Fibroblast of mammary gland (primary cell): ENCODE measurements at regions not wholly inside any gene's neighbourhood (a gene's known extent, or its start where the extent isn't known, plus 50 kb on each side); places are given as distances from the start of the nearest gene placed in this dataset.

Source experiments
- DNase-seq: peaks from one replicate; pipeline ENCODE4 v3.0.0-alpha.2; 2010; ENCODE audit warnings: low read depth
- H3K4me3 ChIP-seq: 2 replicates; pipeline ENCODE4 v1.5.1; 2011; ENCODE audit warnings: low read depth, mild to moderate bottlenecking, low read length, moderate library complexity; ENCODE audit not compliant: control insufficient read depth
- TF ChIP-seq, protein P1 (sequence below): conservative IDR thresholded peaks from 2 replicates; pipeline ENCODE4 v1.5.1; 2011; ENCODE audit warnings: low read depth, low read length, inconsistent platforms; ENCODE audit not compliant: control insufficient read depth, insufficient read depth

DNA sequence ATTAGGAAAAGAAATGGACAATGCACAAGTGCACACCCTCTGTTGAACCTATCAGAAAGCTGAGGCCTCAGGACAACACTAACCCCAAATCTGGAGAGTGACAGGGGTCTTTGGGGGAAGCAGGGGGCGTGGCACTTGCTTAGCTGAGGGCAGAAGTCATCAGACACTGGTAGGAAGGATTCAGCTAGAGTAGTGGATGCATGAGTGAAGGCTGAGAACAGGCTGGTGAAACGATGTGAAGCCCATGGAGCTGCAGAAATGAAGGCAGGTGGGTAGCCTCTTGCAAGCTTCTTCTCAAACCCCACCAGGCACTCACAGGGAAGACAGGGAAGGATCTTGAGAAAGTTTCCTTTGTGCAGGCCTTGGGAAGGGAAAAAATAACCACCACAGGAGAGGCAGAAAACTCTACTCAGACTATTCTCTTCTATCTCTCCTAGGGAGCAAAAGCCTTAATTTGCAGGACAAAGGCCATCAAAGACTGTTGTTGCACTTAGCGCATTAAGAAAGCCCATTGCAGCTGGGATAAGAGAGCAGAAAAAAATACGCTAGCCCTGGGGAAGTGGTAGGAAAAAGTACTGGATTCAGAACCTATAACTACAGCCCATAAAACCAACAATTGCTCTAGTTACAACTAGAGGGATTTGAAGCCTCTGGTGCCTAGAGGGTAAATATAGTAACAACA is 193.3 kb upstream of the ZNF536 start:
- TF ChIP-seq, protein P1, sequence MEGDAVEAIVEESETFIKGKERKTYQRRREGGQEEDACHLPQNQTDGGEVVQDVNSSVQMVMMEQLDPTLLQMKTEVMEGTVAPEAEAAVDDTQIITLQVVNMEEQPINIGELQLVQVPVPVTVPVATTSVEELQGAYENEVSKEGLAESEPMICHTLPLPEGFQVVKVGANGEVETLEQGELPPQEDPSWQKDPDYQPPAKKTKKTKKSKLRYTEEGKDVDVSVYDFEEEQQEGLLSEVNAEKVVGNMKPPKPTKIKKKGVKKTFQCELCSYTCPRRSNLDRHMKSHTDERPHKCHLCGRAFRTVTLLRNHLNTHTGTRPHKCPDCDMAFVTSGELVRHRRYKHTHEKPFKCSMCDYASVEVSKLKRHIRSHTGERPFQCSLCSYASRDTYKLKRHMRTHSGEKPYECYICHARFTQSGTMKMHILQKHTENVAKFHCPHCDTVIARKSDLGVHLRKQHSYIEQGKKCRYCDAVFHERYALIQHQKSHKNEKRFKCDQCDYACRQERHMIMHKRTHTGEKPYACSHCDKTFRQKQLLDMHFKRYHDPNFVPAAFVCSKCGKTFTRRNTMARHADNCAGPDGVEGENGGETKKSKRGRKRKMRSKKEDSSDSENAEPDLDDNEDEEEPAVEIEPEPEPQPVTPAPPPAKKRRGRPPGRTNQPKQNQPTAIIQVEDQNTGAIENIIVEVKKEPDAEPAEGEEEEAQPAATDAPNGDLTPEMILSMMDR = no peak
- no peak overlapping the region for H3K4me3 ChIP-seq
- no peak for DNase-seq

DNA sequence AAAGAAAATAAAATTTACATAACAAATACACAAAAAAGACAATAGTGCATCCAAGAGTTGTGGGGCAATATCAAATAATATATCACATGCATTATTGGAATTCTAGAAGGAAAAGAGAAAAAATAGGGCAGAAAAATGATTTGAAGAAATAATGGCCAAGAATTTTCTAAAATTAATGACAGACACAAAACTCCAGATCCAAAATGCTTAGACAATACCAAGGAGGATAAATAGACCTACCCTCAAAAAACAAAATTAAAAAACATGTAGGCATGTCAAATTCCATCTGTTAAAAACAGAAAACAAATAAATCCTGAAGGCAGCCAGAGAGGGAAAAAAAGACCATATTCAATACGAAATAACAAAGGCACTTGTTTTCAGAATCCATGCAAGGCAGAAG is 191.5 kb upstream of the ZNF536 start:
- H3K4me3 ChIP-seq = no peak overlapping the region
- no peak for DNase-seq
- TF ChIP-seq, protein P1 = no peak

DNA sequence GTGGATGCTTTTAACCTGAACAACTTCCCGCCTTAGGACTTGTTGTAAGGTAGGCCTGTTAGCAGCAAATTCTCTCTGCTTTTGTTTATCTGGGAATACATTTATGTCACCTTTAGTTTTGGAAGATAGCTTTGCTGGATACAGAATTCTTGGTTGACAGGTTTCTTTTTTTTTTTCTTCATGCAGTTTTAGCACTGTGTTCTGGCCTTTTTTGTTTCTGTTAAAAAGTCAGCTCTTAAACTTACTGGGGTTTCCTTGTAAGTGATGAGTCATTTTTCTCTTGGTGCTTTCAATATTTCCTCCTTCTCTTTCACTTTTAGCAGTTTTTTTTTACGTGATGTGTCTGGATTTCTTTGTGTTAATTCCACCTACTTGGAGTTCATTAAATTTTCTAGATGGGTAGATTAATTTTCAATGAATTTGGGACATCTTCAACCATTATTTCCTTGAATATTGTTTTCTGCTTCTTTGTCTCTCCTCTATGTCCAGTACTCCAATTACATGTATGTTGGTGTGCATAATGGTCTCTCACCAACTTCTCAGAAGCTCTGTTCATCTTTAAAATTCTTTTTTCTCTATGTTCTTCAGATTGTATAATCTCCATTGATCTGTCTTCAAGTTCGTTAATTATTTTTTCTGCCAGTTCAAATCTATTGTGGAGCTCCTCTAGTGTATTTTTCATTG is 188.2 kb upstream of the ZNF536 start:
- H3K4me3 ChIP-seq = no peak overlapping the region
- TF ChIP-seq, protein P1 = no peak
- no peak for DNase-seq

DNA sequence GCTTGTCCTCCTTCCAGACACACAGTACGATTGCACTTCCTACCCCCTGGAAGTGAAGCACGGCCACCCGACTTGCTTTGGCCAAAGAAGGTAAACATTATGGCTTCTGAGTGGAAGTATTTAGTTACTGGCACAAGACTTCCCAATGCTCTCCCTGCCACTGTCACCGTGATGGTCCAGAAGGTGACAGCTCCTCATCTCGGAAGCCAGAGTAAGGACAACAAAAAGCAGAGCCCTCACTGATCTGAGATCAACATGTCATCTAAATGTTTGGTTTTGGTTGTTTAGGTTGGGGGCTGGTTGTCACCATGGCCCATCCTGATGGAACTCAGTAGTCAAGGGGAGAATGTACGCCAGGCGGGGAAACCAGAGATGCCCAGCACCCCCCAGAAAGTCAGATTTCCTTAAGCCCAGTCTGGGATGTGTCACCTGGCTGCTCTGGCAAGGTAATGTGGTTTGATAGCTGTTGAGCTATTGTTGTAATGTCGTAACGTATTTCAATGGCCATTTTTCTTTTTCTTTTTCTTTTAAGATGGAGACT is 170.1 kb upstream of the ZNF536 start:
- TF ChIP-seq, protein P1 = no peak
- H3K4me3 ChIP-seq = no peak overlapping the region
- DNase-seq = no peak

DNA sequence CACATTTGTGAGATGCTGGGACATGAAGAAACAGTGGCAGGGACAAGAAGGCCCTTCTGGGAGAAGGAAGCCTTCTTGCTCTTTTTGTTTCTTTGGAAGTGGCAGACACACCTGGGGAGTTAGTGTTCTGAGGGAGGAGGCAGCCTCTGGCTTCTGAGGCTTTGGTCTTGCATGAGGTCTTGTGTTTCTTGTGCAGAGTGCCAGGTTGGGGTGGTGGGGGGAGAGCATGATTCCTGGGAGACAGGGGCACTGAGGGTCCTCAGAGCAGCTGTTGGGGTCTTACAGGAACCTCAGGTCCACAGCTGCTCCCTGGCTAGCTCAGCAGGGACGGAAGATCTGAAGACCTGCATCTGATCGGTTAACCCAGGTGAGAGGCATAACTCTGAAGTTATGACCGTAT is 167.5 kb upstream of the ZNF536 start:
- DNase-seq = no peak
- H3K4me3 ChIP-seq = no peak overlapping the region
- TF ChIP-seq, protein P1 = no peak

DNA sequence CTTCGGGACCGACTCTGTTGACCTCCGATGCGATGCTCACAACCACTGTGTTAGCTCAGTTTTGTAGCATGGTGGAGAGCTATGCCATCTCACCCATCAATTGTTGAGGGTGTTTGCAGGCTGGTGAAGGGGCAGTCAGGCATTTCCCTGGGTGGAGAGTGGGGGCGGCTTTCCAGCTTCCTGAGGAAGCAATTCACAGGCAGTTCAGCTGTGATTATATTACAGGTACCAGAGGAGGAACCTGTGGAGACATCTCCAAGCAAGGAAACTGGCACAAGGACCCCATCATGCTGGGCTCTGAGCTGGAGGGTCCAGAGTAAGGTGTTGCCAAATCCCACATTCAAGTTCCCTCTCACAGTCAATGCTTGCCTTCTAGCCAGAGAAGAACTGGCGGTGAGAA is 166.0 kb upstream of the ZNF536 start:
- TF ChIP-seq, protein P1 = no peak
- no peak for DNase-seq
- no peak overlapping the region for H3K4me3 ChIP-seq
